Transverse colon (tissue), 4 donors: ENCODE measurements at regions not wholly inside any gene's neighbourhood (a gene's known extent, or its start where the extent isn't known, plus 50 kb on each side); places are given as distances from the start of the nearest gene placed in this dataset.

Source experiments
- DNase-seq: peaks from one replicate; pipeline ENCODE4 v3.0.0-alpha.2; 2019
- H3K27ac ChIP-seq, 4 donors: fragments of 200-600 bp; sonication (generic); 2 replicates each; pipeline ENCODE4 v1.5.1; 2016 to 2018; ENCODE audit warnings: inconsistent platforms in 4 of 4
- H3K27me3 ChIP-seq: fragments of 200-600 bp; sonication (generic); 2 replicates; pipeline ENCODE4 v1.5.1; 2017; ENCODE audit warnings: inconsistent platforms
- H3K36me3 ChIP-seq, 4 donors: fragments of 200-600 bp; sonication (generic); 2 replicates each; pipeline ENCODE4 v1.5.1; 2017 to 2019; ENCODE audit warnings: inconsistent platforms in 4 of 4
- H3K4me1 ChIP-seq, 4 donors: fragments of 200-600 bp; sonication (generic); 2 replicates each; pipeline ENCODE4 v1.5.1; 2017 to 2020; ENCODE audit warnings: inconsistent platforms in 4 of 4
- H3K4me3 ChIP-seq, 4 donors: fragments of 200-600 bp; sonication (generic); 1 replicate in 1 of 4; 2 replicates in 3 of 4; pipeline versions ENCODE4 v1.5.1 to v1.6.1; 2017 to 2019; ENCODE audit warnings: inconsistent platforms in 4 of 4
- H3K9me3 ChIP-seq, 2 donors: fragments of 200-600 bp; sonication (generic); 2 replicates each; pipeline ENCODE4 v1.5.1; 2017 to 2019; ENCODE audit warnings: inconsistent platforms in 2 of 2
- EP300 ChIP-seq: sonication (generic); formaldehyde crosslinking; IDR thresholded peaks from one replicate; pipeline ENCODE4 v1.6.1; 2017; ENCODE audit warnings: antibody characterized with exemption, low read depth
- POLR2A ChIP-seq: fragments of 450-650 bp; IDR thresholded peaks from one replicate; pipeline ENCODE4 v1.6.1; 2016; ENCODE audit warnings: antibody characterized with exemption, mild to moderate bottlenecking, moderate library complexity
- POLR2AphosphoS5 ChIP-seq, 3 donors: sonication (generic); formaldehyde crosslinking; IDR thresholded peaks; one replicate each; pipeline ENCODE4 v1.6.1; 2016; ENCODE audit warnings: antibody characterized with exemption in 3 of 3
- WGBS, 2 donors: methylation state at CpG; one replicate each; pipeline ENCODE4 v1.1.5; 2018; ENCODE audit warnings: low coverage in 1 of 2; 5-methylcytosine and 5-hydroxymethylcytosine counted together
- in situ Hi-C, 4 donors: fragments of 200-750 bp; cut with MboI; loops; one replicate each; pipeline versions ENCODE4 v1.15.0 to v1.15.1; 2017; ENCODE audit warnings: low sequenced_read_pairs in 3 of 4, low pct_ligation_motif_present in 1 of 4, low pct_unique_long_range_greater_than_20kb in 1 of 4
- intact Hi-C: fragments of 100-400 bp; cut with DNase I; formaldehyde crosslinking; loops from one replicate; pipeline ENCODE4 v1.15.1; 2023; ENCODE audit warnings: low total_unique reads
- TF ChIP-seq, protein P1 (sequence below), 5 experiments: fragments of 200-600 bp in 3 of 5; fragments of 450-650 bp in 2 of 5; sonication (generic) in 3 of 5; IDR thresholded peaks; 1 replicate in 2 of 5; 2 replicates in 3 of 5; pipeline ENCODE4 v1.5.1; 2016 to 2017; ENCODE audit warnings: antibody characterized with exemption in 5 of 5, inconsistent platforms in 3 of 5, mild to moderate bottlenecking in 2 of 5, moderate library complexity in 1 of 5

DNA sequence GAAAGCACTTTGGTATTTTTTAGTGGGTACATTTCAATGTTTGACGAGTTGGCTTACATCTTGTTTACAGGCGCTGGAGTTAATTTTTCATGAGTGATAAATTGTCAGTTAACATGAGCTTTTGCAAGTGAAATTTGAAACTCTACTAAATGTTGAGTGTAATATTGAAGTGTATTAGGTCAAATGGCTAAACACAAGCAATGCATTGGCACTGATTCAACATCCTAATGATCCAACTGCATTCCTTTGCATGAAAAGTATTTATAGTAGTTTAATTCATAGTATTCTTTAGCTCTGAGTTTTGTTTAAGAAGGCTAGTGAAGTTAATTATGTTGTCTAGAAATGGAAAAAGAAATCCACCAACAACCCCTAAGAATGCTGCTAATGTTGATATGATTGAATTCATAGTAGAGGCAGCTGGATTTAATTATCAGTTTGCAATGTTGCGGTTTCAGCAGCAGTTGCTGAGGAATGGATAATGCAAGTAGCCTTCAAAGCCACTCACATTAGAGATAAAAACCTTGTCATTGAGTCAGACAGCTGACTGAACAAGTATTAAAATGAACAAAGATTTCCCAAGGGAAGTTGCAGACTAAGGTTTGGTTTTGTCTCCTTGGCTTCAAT lies 245.6 kb upstream of the GOLIM4 start:
- no peak for TF ChIP-seq POLR2AphosphoS5 (IDR thresholded peaks at IDR 0.05)
- no peaks in the 10 kb centered on the region for H3K27me3 ChIP-seq
- DNase-seq = no peak
- in situ Hi-C loops (no loop called here), intact Hi-C loops (no loop called here)
- H3K27ac ChIP-seq = peak overlapping the region in 2 of 4 donors; percentile 36 to 58
- H3K36me3 ChIP-seq = no peaks in the 10 kb centered on the region
- H3K4me3 ChIP-seq = no peak overlapping the region
- 74 to 84% methylated on average over 2 to 3 of the region's 3 CpGs for WGBS, 2 donors
- H3K9me3 ChIP-seq = no peaks in the 10 kb centered on the region
- H3K4me1 ChIP-seq = peaks cover 0 to 22% (median 3%) of the 10 kb centered on the region in 4 donors

DNA sequence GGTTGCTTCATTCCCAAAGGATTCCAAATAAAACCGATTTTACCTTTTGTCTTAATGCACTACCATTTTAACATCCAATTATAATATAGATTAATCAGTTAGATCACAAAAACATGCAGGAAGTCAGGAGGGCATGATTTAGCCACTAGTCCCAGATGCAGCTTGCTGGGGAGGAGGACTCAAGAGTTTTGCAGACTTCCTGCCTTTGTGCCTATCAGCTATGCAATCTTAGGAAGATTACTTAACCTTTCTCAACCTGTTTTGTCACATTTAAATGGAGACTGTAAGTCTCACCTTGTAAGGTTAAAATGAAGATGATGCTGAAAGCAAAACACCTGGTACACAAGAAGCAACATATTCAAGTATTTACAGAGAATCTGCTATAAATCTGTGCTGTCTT lies 242.4 kb upstream of the GOLIM4 start:
- H3K4me1 ChIP-seq = peaks cover 0 to 22% (median 3%) of the 10 kb centered on the region in 4 donors
- no peak overlapping the region for H3K27ac ChIP-seq
- H3K36me3 ChIP-seq = no peaks in the 10 kb centered on the region
- intact Hi-C loops = no loop called here
- WGBS, 2 donors = 50 to 70% methylated on average over 1 of the region's 1 CpG
- in situ Hi-C loops = no loop called here
- no peaks in the 10 kb centered on the region for H3K27me3 ChIP-seq
- H3K4me3 ChIP-seq = no peak overlapping the region
- TF ChIP-seq POLR2A (no peak), POLR2AphosphoS5 (IDR thresholded peaks at IDR 0.05) (no peak), EP300 (no peak)
- TF ChIP-seq, protein P1, sequence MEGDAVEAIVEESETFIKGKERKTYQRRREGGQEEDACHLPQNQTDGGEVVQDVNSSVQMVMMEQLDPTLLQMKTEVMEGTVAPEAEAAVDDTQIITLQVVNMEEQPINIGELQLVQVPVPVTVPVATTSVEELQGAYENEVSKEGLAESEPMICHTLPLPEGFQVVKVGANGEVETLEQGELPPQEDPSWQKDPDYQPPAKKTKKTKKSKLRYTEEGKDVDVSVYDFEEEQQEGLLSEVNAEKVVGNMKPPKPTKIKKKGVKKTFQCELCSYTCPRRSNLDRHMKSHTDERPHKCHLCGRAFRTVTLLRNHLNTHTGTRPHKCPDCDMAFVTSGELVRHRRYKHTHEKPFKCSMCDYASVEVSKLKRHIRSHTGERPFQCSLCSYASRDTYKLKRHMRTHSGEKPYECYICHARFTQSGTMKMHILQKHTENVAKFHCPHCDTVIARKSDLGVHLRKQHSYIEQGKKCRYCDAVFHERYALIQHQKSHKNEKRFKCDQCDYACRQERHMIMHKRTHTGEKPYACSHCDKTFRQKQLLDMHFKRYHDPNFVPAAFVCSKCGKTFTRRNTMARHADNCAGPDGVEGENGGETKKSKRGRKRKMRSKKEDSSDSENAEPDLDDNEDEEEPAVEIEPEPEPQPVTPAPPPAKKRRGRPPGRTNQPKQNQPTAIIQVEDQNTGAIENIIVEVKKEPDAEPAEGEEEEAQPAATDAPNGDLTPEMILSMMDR (IDR thresholded peaks at IDR 0.05) = no peak
- no peak for DNase-seq
- H3K9me3 ChIP-seq = no peaks in the 10 kb centered on the region

GRCh38 chr3:168336276-168336675 lies 240.6 kb upstream of the GOLIM4 start:
- H3K4me1 ChIP-seq = peaks cover 0 to 4% (median under 1%) of the 10 kb centered on the region in 4 donors
- H3K36me3 ChIP-seq = no peaks in the 10 kb centered on the region
- in situ Hi-C loops (no loop called here), intact Hi-C loops (no loop called here)
- 73 to 84% methylated on average over 1 to 3 of the region's 3 CpGs for WGBS, 2 donors
- no peak overlapping the region for H3K27ac ChIP-seq
- no peak overlapping the region for H3K4me3 ChIP-seq
- DNase-seq = no peak
- H3K9me3 ChIP-seq = no peaks in the 10 kb centered on the region
- no peaks in the 10 kb centered on the region for H3K27me3 ChIP-seq
- TF ChIP-seq, protein P1 (IDR thresholded peaks at IDR 0.05) = no peak
- TF ChIP-seq EP300 (no peak), POLR2AphosphoS5 (IDR thresholded peaks at IDR 0.05) (no peak), POLR2A (no peak)

- intact Hi-C loops (no loop called here), in situ Hi-C loops (no loop called here)
- Histone ChIP-seq H3K27ac (no peak overlapping the region), H3K4me3 (no peak overlapping the region), H3K27me3 (no peaks in the 10 kb centered on the region), H3K4me1 (no peaks in the 10 kb centered on the region), H3K9me3 (no peaks in the 10 kb centered on the region), H3K36me3 (no peaks in the 10 kb centered on the region)
- TF ChIP-seq POLR2A (no peak), EP300 (no peak), POLR2AphosphoS5 (IDR thresholded peaks at IDR 0.05) (no peak)
- TF ChIP-seq, protein P1 (IDR thresholded peaks at IDR 0.05) = no peak
- no peak for DNase-seq
These were observed 237.7 kb upstream of the GOLIM4 start for GRCh38 chr3:168333410-168333935.

DNA sequence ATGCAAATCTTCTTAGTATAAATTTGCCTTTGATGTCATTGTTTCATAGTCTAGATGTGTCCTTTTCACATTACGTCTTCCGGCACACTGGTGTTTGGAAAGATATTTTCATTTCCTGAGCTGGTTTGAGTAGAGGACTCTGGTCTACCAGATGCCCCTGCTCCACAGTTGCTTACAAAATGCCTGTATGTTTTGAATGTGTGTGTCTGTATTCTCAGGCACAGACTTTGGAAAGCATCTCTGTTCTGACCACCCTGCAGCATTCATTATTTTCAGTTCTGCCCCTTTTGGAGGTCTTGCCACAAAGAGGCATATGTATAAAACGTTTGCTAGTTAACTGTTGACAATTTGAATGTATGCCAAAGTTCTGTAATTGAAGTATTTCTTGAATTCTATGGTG lies 236.0 kb upstream of the GOLIM4 start:
- H3K4me1 ChIP-seq = no peaks in the 10 kb centered on the region
- in situ Hi-C loops (no loop called here), intact Hi-C loops (no loop called here)
- no peak overlapping the region for H3K27ac ChIP-seq
- no peaks in the 10 kb centered on the region for H3K27me3 ChIP-seq
- H3K36me3 ChIP-seq = no peaks in the 10 kb centered on the region
- H3K4me3 ChIP-seq = no peak overlapping the region
- DNase-seq = no peak
- WGBS, 2 donors = 59 to 60% methylated on average over 3 of the region's 3 CpGs
- no peaks in the 10 kb centered on the region for H3K9me3 ChIP-seq
- TF ChIP-seq EP300 (no peak), POLR2A (no peak), POLR2AphosphoS5 (IDR thresholded peaks at IDR 0.05) (no peak)
- TF ChIP-seq, protein P1 (IDR thresholded peaks at IDR 0.05) = no peak
